RWPE2 (cell line): ENCODE measurements at regions not wholly inside any gene's neighbourhood (a gene's known extent, or its start where the extent isn't known, plus 50 kb on each side); places are given as distances from the start of the nearest gene placed in this dataset.
A peak's percentile ranks its signal among the peaks of the same experiment; 100 is the strongest.

Experiments used
- ATAC-seq: fragments of 200-7000 bp; cut with Tn5 transposase; 3 replicates; pipeline ENCODE4 v1.9.1; 2021; ENCODE audit warnings: low read depth
- DNase-seq: peaks from one replicate; pipeline ENCODE4 v3.0.0-alpha.2; 2020; ENCODE audit warnings: low spot score
- H3K27ac ChIP-seq: fragments of 450-650 bp; 2 replicates; pipeline ENCODE4 v1.5.1; 2017; ENCODE audit warnings: mild to moderate bottlenecking; ENCODE audit not compliant: poor library complexity, severe bottlenecking
- H3K27me3 ChIP-seq: fragments of 250-450 bp; sonication (Bioruptor Pico); 2 replicates; pipeline ENCODE4 v1.5.1; 2021; ENCODE audit warnings: mild to moderate bottlenecking, moderate library complexity; ENCODE audit not compliant: insufficient read depth, poor library complexity, severe bottlenecking
- H3K36me3 ChIP-seq: fragments of 250-450 bp; sonication (Bioruptor Pico); 2 replicates; pipeline ENCODE4 v1.5.1; 2020; ENCODE audit warnings: low read depth, mild to moderate bottlenecking, moderate library complexity
- H3K4me1 ChIP-seq: fragments of 250-450 bp; sonication (Bioruptor Pico); 2 replicates; pipeline ENCODE4 v1.5.1; 2021; ENCODE audit warnings: mild to moderate bottlenecking, moderate library complexity; ENCODE audit not compliant: insufficient read depth, poor library complexity, severe bottlenecking
- H3K4me3 ChIP-seq: fragments of 250-450 bp; sonication (Bioruptor Pico); 2 replicates; pipeline ENCODE4 v1.5.1; 2021; ENCODE audit warnings: mild to moderate bottlenecking, moderate library complexity; ENCODE audit not compliant: severe bottlenecking
- H3K9me3 ChIP-seq: fragments of 250-450 bp; sonication (Bioruptor Pico); 2 replicates; pipeline ENCODE4 v1.5.1; 2021; ENCODE audit warnings: mild to moderate bottlenecking, moderate library complexity; ENCODE audit not compliant: severe bottlenecking
- CTCF ChIP-seq: fragments of 450-650 bp; IDR thresholded peaks from one replicate; pipeline ENCODE4 v1.5.1; 2017; ENCODE audit warnings: mild to moderate bottlenecking, moderate library complexity; ENCODE audit not compliant: poor library complexity, severe bottlenecking

GRCh38 chr12:107384645-107385044 is 291.3 kb upstream of the CRY1 start:
- no peaks in the 10 kb centered on the region for H3K27me3 ChIP-seq
- H3K4me1 ChIP-seq, result peaks cover 33% of the 10 kb centered on the region
- TF ChIP-seq CTCF, result no peak
- H3K27ac ChIP-seq, result peak overlapping the region; percentile 84
- H3K36me3 ChIP-seq, result no peaks in the 10 kb centered on the region
- no peak overlapping the region for H3K4me3 ChIP-seq
- DNase-seq (no peak), ATAC-seq (no peak)
- H3K9me3 ChIP-seq, result no peaks in the 10 kb centered on the region

- peak; percentile 92 for DNase-seq
- ATAC-seq, result peak; percentile 89
- H3K9me3 ChIP-seq, result no peaks in the 10 kb centered on the region
- H3K4me1 ChIP-seq, result peaks cover 24% of the 10 kb centered on the region
- TF ChIP-seq CTCF, result no peak
- H3K36me3 ChIP-seq, result no peaks in the 10 kb centered on the region
- peak overlapping the region; percentile 84 for H3K27ac ChIP-seq
- H3K4me3 ChIP-seq, result no peak overlapping the region
- H3K27me3 ChIP-seq, result no peaks in the 10 kb centered on the region
Measured at GRCh38 chr12:107385509-107385908, 292.2 kb upstream of the CRY1 start.

- no peak for DNase-seq
- Histone ChIP-seq H3K4me3 (no peak overlapping the region), H3K27me3 (no peaks in the 10 kb centered on the region), H3K27ac (peak overlapping the region; percentile 84), H3K36me3 (no peaks in the 10 kb centered on the region), H3K9me3 (no peaks in the 10 kb centered on the region), H3K4me1 (peaks cover 19% of the 10 kb centered on the region)
- no peak for TF ChIP-seq CTCF
- no peak for ATAC-seq
Measured at GRCh38 chr12:107386569-107386968, 293.2 kb upstream of the CRY1 start.

GRCh38 chr12:107388263-107388662 is 294.9 kb upstream of the CRY1 start:
- no peak for ATAC-seq

GRCh38 chr12:107390414-107390813 is 295.2 kb upstream of the PWP1 start:
- no peak for TF ChIP-seq CTCF
- Histone ChIP-seq H3K4me3 (no peak overlapping the region), H3K27me3 (no peaks in the 10 kb centered on the region), H3K4me1 (peaks cover 20% of the 10 kb centered on the region), H3K36me3 (no peaks in the 10 kb centered on the region), H3K9me3 (no peaks in the 10 kb centered on the region), H3K27ac (no peak overlapping the region)
- no peak for DNase-seq
- ATAC-seq, result no peak

More at GRCh38 chr12:107388263-107388662, 294.9 kb upstream of the CRY1 start:
- H3K27ac ChIP-seq, result no peak overlapping the region
- no peak for TF ChIP-seq CTCF
- DNase-seq, result no peak
- H3K4me1 ChIP-seq, result peaks cover 27% of the 10 kb centered on the region
- H3K36me3 ChIP-seq, result no peaks in the 10 kb centered on the region
- H3K27me3 ChIP-seq, result no peaks in the 10 kb centered on the region
- no peak overlapping the region for H3K4me3 ChIP-seq
- H3K9me3 ChIP-seq, result no peaks in the 10 kb centered on the region
